ENCODE measurements at regions not wholly inside any gene's neighbourhood (a gene's known extent, or its start where the extent isn't known, plus 50 kb on each side); places are given as distances from the start of the nearest gene placed in this dataset.

DNA sequence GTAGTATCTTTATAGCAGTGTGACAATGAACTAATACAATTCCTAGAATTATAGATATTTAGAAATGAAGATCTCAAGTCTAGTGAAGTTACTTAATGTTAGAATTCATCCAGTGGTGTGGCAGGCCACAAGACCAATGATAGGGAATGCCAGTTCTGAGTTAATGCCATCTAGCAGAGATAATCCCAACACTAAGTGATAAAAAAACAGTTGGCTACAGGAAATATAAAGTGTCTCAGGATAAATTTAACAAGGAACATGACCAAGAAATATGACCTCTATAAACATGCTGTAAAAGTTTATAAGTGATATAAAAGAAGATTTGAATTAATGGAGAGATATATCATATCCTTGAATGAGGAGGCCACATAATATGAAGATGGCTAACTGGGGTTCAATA is 1790.5 kb upstream of the ADGRL3 start:
- TF ChIP-seq TAF1 (IDR thresholded peaks at IDR 0.05; ENCODE audit: borderline replicate concordance, insufficient read depth, low read length) (no peak), POLR2AphosphoS5 (IDR thresholded peaks at IDR 0.05; ENCODE audit: low read depth, low read length) (no peak), FOXP2 (optimal IDR thresholded peaks at IDR 0.05; ENCODE audit: borderline replicate concordance, extremely low read depth, extremely low read length, insufficient read depth) (no peak), SIN3A (IDR thresholded peaks at IDR 0.05; ENCODE audit: borderline replicate concordance, insufficient read depth, low read length) (no peak)
- TF ChIP-seq, protein P1, sequence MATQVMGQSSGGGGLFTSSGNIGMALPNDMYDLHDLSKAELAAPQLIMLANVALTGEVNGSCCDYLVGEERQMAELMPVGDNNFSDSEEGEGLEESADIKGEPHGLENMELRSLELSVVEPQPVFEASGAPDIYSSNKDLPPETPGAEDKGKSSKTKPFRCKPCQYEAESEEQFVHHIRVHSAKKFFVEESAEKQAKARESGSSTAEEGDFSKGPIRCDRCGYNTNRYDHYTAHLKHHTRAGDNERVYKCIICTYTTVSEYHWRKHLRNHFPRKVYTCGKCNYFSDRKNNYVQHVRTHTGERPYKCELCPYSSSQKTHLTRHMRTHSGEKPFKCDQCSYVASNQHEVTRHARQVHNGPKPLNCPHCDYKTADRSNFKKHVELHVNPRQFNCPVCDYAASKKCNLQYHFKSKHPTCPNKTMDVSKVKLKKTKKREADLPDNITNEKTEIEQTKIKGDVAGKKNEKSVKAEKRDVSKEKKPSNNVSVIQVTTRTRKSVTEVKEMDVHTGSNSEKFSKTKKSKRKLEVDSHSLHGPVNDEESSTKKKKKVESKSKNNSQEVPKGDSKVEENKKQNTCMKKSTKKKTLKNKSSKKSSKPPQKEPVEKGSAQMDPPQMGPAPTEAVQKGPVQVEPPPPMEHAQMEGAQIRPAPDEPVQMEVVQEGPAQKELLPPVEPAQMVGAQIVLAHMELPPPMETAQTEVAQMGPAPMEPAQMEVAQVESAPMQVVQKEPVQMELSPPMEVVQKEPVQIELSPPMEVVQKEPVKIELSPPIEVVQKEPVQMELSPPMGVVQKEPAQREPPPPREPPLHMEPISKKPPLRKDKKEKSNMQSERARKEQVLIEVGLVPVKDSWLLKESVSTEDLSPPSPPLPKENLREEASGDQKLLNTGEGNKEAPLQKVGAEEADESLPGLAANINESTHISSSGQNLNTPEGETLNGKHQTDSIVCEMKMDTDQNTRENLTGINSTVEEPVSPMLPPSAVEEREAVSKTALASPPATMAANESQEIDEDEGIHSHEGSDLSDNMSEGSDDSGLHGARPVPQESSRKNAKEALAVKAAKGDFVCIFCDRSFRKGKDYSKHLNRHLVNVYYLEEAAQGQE (IDR thresholded peaks at IDR 0.05; ENCODE audit: insufficient read depth in 1 of 2, low read depth in 2 of 2, low read length in 2 of 2): no peak

All from PFSK-1 (cell line).